ENCODE measurements at regions not wholly inside any gene's neighbourhood (a gene's known extent, or its start where the extent isn't known, plus 50 kb on each side); places are given as distances from the start of the nearest gene placed in this dataset.

GRCh38 chr14:85471156-85471555, 58.8 kb upstream of the FLRT2 start:
- no peak for DNase-seq (ENCODE audit: extremely low spot score)
- TF ChIP-seq FOXA1 (IDR thresholded peaks at IDR 0.05) (no peak), FOXM1 (IDR thresholded peaks at IDR 0.05; ENCODE audit: borderline replicate concordance) (no peak), L3MBTL2 (conservative IDR thresholded peaks at IDR 0.05) (no peak), SUZ12 (IDR thresholded peaks at IDR 0.05) (no peak), PKNOX1 (IDR thresholded peaks at IDR 0.05) (no peak), NFRKB (IDR thresholded peaks at IDR 0.05) (no peak), FOXK2 (IDR thresholded peaks at IDR 0.05) (no peak), CTBP1 (IDR thresholded peaks at IDR 0.05; ENCODE audit: borderline replicate concordance) (no peak), ZNF384 (IDR thresholded peaks at IDR 0.05) (no peak), ELF4 (IDR thresholded peaks at IDR 0.05) (no peak), HDGF (IDR thresholded peaks at IDR 0.05; ENCODE audit: borderline replicate concordance) (no peak), SP1 (IDR thresholded peaks at IDR 0.05) (no peak), BHLHE40 (IDR thresholded peaks at IDR 0.05; ENCODE audit: borderline replicate concordance) (no peak), LEF1 (IDR thresholded peaks at IDR 0.05; ENCODE audit: borderline replicate concordance) (no peak), ARNT (IDR thresholded peaks at IDR 0.05) (no peak), TARDBP (IDR thresholded peaks at IDR 0.05) (no peak)
- CTCF ChIA-PET, result no interaction called here
- POLR2A ChIA-PET, result no interaction called here

- TF ChIP-seq PKNOX1 (IDR thresholded peaks at IDR 0.05), result no peak
- no peak for TF ChIP-seq SUZ12 (IDR thresholded peaks at IDR 0.05)
- no peak for TF ChIP-seq BHLHE40 (IDR thresholded peaks at IDR 0.05; ENCODE audit: borderline replicate concordance)
- no peak for TF ChIP-seq L3MBTL2 (conservative IDR thresholded peaks at IDR 0.05)
- no peak for TF ChIP-seq TARDBP (IDR thresholded peaks at IDR 0.05)
- no peak for TF ChIP-seq SP1 (IDR thresholded peaks at IDR 0.05)
- TF ChIP-seq ZNF384 (IDR thresholded peaks at IDR 0.05), result no peak
- no peak for TF ChIP-seq ELF4 (IDR thresholded peaks at IDR 0.05)
- no peak for TF ChIP-seq CTBP1 (IDR thresholded peaks at IDR 0.05; ENCODE audit: borderline replicate concordance)
- no peak for TF ChIP-seq FOXK2 (IDR thresholded peaks at IDR 0.05)
- no peak for TF ChIP-seq HDGF (IDR thresholded peaks at IDR 0.05; ENCODE audit: borderline replicate concordance)
- no peak for TF ChIP-seq FOXA1 (IDR thresholded peaks at IDR 0.05)
- TF ChIP-seq LEF1 (IDR thresholded peaks at IDR 0.05; ENCODE audit: borderline replicate concordance), result no peak
- no peak for TF ChIP-seq FOXM1 (IDR thresholded peaks at IDR 0.05; ENCODE audit: borderline replicate concordance)
- TF ChIP-seq ARNT (IDR thresholded peaks at IDR 0.05), result no peak
- no peak for TF ChIP-seq NFRKB (IDR thresholded peaks at IDR 0.05)
- ChIA-PET CTCF (no interaction called here), POLR2A (no interaction called here)
- no peak for DNase-seq (ENCODE audit: extremely low spot score)
These were observed 58.2 kb upstream of the FLRT2 start for GRCh38 chr14:85471744-85472143.

GRCh38 chr14:85474431-85474830, 55.5 kb upstream of the FLRT2 start:
- CTCF ChIA-PET, result no interaction called here
- POLR2A ChIA-PET, result no interaction called here
- TF ChIP-seq FOXA1 (IDR thresholded peaks at IDR 0.05), result no peak
- no peak for TF ChIP-seq HDGF (IDR thresholded peaks at IDR 0.05; ENCODE audit: borderline replicate concordance)
- no peak for TF ChIP-seq LEF1 (IDR thresholded peaks at IDR 0.05; ENCODE audit: borderline replicate concordance)
- TF ChIP-seq ELF4 (IDR thresholded peaks at IDR 0.05), result no peak
- TF ChIP-seq ZNF384 (IDR thresholded peaks at IDR 0.05), result no peak
- TF ChIP-seq ARNT (IDR thresholded peaks at IDR 0.05), result no peak
- no peak for TF ChIP-seq FOXM1 (IDR thresholded peaks at IDR 0.05; ENCODE audit: borderline replicate concordance)
- no peak for TF ChIP-seq SP1 (IDR thresholded peaks at IDR 0.05)
- TF ChIP-seq BHLHE40 (IDR thresholded peaks at IDR 0.05; ENCODE audit: borderline replicate concordance), result no peak
- TF ChIP-seq SUZ12 (IDR thresholded peaks at IDR 0.05), result no peak
- no peak for TF ChIP-seq PKNOX1 (IDR thresholded peaks at IDR 0.05)
- no peak for TF ChIP-seq FOXK2 (IDR thresholded peaks at IDR 0.05)
- no peak for TF ChIP-seq CTBP1 (IDR thresholded peaks at IDR 0.05; ENCODE audit: borderline replicate concordance)
- no peak for TF ChIP-seq L3MBTL2 (conservative IDR thresholded peaks at IDR 0.05)
- TF ChIP-seq NFRKB (IDR thresholded peaks at IDR 0.05), result no peak
- no peak for TF ChIP-seq TARDBP (IDR thresholded peaks at IDR 0.05)

GRCh38 chr14:85475113-85475512, 54.8 kb upstream of the FLRT2 start:
- no peak for DNase-seq (ENCODE audit: extremely low spot score)
- TF ChIP-seq L3MBTL2 (conservative IDR thresholded peaks at IDR 0.05) (no peak), LEF1 (IDR thresholded peaks at IDR 0.05; ENCODE audit: borderline replicate concordance) (no peak), FOXK2 (IDR thresholded peaks at IDR 0.05) (no peak), CTBP1 (IDR thresholded peaks at IDR 0.05; ENCODE audit: borderline replicate concordance) (no peak), SP1 (IDR thresholded peaks at IDR 0.05) (no peak), FOXM1 (IDR thresholded peaks at IDR 0.05; ENCODE audit: borderline replicate concordance) (no peak)
- POLR2A ChIA-PET, result no interaction called here
- CTCF ChIA-PET, result no interaction called here

More at GRCh38 chr14:85474431-85474830, 55.5 kb upstream of the FLRT2 start:
- DNase-seq (ENCODE audit: extremely low spot score), result no peak

GRCh38 chr14:85479306-85479705, 50.6 kb upstream of the FLRT2 start:
- no peak for TF ChIP-seq ELF4 (IDR thresholded peaks at IDR 0.05)
- ChIA-PET CTCF (interaction anchor here (0.6 kb wide), 1 partner anchor 56 kb away, joined by 3 read pairs; no protein-coding TSS in a partner anchor), POLR2A (no interaction called here)
- DNase-seq (ENCODE audit: extremely low spot score), result no peak

GRCh38 chr14:85479771-85480170, 50.2 kb upstream of the FLRT2 start:
- TF ChIP-seq TARDBP (IDR thresholded peaks at IDR 0.05) (no peak), ARNT (IDR thresholded peaks at IDR 0.05) (no peak), FOXA1 (IDR thresholded peaks at IDR 0.05) (no peak), CTBP1 (IDR thresholded peaks at IDR 0.05; ENCODE audit: borderline replicate concordance) (no peak), BHLHE40 (IDR thresholded peaks at IDR 0.05; ENCODE audit: borderline replicate concordance) (no peak), FOXM1 (IDR thresholded peaks at IDR 0.05; ENCODE audit: borderline replicate concordance) (no peak), LEF1 (IDR thresholded peaks at IDR 0.05; ENCODE audit: borderline replicate concordance) (no peak)
- no peak for DNase-seq (ENCODE audit: extremely low spot score)
- ChIA-PET CTCF (no interaction called here), POLR2A (no interaction called here)
